ENCODE measurements at regions not wholly inside any gene's neighbourhood (a gene's known extent, or its start where the extent isn't known, plus 50 kb on each side); places are given as distances from the start of the nearest gene placed in this dataset.

GRCh38 chr13:40193286-40194223, 472.9 kb downstream of the FOXO1 start:
- Mint-ChIP-seq H3K27me3 (ENCODE audit: unreplicated experiment) (peaks cover 8% of the 10 kb centered on the region), H3K9me3 (ENCODE audit: unreplicated experiment) (no peaks in the 10 kb centered on the region), H3K36me3 (ENCODE audit: unreplicated experiment) (no peaks in the 10 kb centered on the region), H3K4me1 (ENCODE audit: unreplicated experiment) (peaks cover 18% of the 10 kb centered on the region), H3K4me3 (ENCODE audit: unreplicated experiment) (no peak overlapping the region), H3K27ac (ENCODE audit: unreplicated experiment) (no peak overlapping the region)
- TF ChIP-seq CTCF (IDR thresholded peaks at IDR 0.05) = no peak
- peak; percentile 34 for DNase-seq (ENCODE audit: extremely low spot score, unreplicated experiment)

DNA sequence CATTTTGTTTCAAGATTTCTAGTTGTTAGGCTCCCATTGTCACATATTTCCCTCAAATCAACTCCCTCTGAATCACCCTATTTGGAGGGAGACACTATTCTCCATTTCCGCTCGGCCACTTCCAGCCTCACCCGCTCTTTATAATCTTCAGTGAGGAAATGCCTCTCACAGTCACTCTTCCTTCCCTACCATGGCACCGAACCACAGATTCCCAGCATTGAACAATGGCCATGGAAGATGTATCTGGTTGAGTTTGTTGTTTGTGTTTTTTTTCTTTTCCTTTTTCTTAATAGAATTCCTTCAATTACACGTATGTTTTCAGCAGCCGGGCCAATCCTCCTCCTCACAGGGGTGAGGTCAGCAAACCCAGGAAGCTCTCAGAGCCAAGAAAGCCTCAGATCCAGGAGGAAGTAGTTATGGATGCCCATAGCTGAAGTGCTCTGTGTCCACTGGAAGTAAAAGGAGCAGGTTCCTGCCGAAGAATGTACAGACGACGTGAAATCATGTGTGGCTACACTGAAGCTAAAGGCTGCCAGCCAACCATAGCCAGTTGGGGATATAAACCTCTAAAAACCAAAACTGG, 472.1 kb downstream of the FOXO1 start:
- Mint-ChIP-seq H3K27ac (ENCODE audit: unreplicated experiment) (no peak overlapping the region), H3K36me3 (ENCODE audit: unreplicated experiment) (no peaks in the 10 kb centered on the region), H3K9me3 (ENCODE audit: unreplicated experiment) (no peaks in the 10 kb centered on the region), H3K4me1 (ENCODE audit: unreplicated experiment) (peaks cover 17% of the 10 kb centered on the region), H3K27me3 (ENCODE audit: unreplicated experiment) (peaks cover 8% of the 10 kb centered on the region), H3K4me3 (ENCODE audit: unreplicated experiment) (no peak overlapping the region)
- DNase-seq (ENCODE audit: extremely low spot score, unreplicated experiment) = peak; percentile 42
- no peak for TF ChIP-seq CTCF (IDR thresholded peaks at IDR 0.05)

GRCh38 chr13:40197049-40197448, 469.4 kb downstream of the FOXO1 start:
- H3K27ac Mint-ChIP-seq (ENCODE audit: unreplicated experiment) = no peak overlapping the region
- H3K9me3 Mint-ChIP-seq (ENCODE audit: unreplicated experiment) = no peaks in the 10 kb centered on the region
- no peak for DNase-seq (ENCODE audit: extremely low spot score, unreplicated experiment)
- TF ChIP-seq CTCF (IDR thresholded peaks at IDR 0.05) = no peak
- H3K36me3 Mint-ChIP-seq (ENCODE audit: unreplicated experiment) = no peaks in the 10 kb centered on the region
- no peak overlapping the region for H3K4me3 Mint-ChIP-seq (ENCODE audit: unreplicated experiment)
- H3K27me3 Mint-ChIP-seq (ENCODE audit: unreplicated experiment) = peaks cover 20% of the 10 kb centered on the region
- H3K4me1 Mint-ChIP-seq (ENCODE audit: unreplicated experiment) = no peaks in the 10 kb centered on the region

- peaks cover 20% of the 10 kb centered on the region for H3K27me3 Mint-ChIP-seq (ENCODE audit: unreplicated experiment)
- TF ChIP-seq CTCF (IDR thresholded peaks at IDR 0.05) = no peak
Observed at GRCh38 chr13:40197936-40198595, 468.4 kb downstream of the FOXO1 start.

More at GRCh38 chr13:40197936-40198595, 468.4 kb downstream of the FOXO1 start:
- Mint-ChIP-seq H3K9me3 (ENCODE audit: unreplicated experiment) (no peaks in the 10 kb centered on the region), H3K36me3 (ENCODE audit: unreplicated experiment) (no peaks in the 10 kb centered on the region), H3K27ac (ENCODE audit: unreplicated experiment) (no peak overlapping the region), H3K4me3 (ENCODE audit: unreplicated experiment) (no peak overlapping the region), H3K4me1 (ENCODE audit: unreplicated experiment) (no peaks in the 10 kb centered on the region)
- no peak for DNase-seq (ENCODE audit: extremely low spot score, unreplicated experiment)
